PC-9 (cell line): ENCODE measurements at regions not wholly inside any gene's neighbourhood (a gene's known extent, or its start where the extent isn't known, plus 50 kb on each side); places are given as distances from the start of the nearest gene placed in this dataset.
A peak's percentile ranks its signal among the peaks of the same experiment; 100 is the strongest.

ENCODE experiments used
- BruUV-seq: library from RNA; stranded (reverse); fragments of 400-500 nt; replicated peaks from 2 replicates; lab custom pipeline; 2021; lab: Mats Ljungman, UMichigan
- CTCF ChIA-PET: fragments of 300-600 bp; sonication (Branson Sonifier 250); formaldehyde crosslinking; loops from one replicate; lab custom pipeline; 2022; ENCODE audit warnings: antibody characterized with exemption; lab: Charles Lee
- POLR2A ChIA-PET: fragments of 300-600 bp; sonication (Branson Sonifier 250); formaldehyde crosslinking; loops from one replicate; lab custom pipeline; 2022; ENCODE audit warnings: antibody characterized with exemption; ENCODE audit not compliant: unreplicated experiment; lab: Charles Lee
- DNase-seq, 2 experiments: peaks; one replicate each; pipeline versions ENCODE4 v3.0.0 to v3.0.0-alpha.2; 2015 to 2022; ENCODE audit warnings: mixed read lengths in 1 of 2
- H2AFZ ChIP-seq: fragments of 200-600 bp; sonication (generic); 2 replicates; pipeline ENCODE4 v1.8.1; 2017; ENCODE audit warnings: antibody characterized with exemption
- H3F3A ChIP-seq: fragments of 200-600 bp; sonication (generic); 2 replicates; pipeline ENCODE4 v1.8.1; 2017; ENCODE audit warnings: antibody characterized with exemption, mild to moderate bottlenecking, low read depth; ENCODE audit not compliant: insufficient read depth
- H3K27ac ChIP-seq: fragments of 200-600 bp; sonication (generic); 2 replicates; pipeline ENCODE4 v1.6.1; 2016; ENCODE audit warnings: mixed run types
- H3K27me3 ChIP-seq: fragments of 200-600 bp; sonication (generic); 2 replicates; pipeline ENCODE4 v1.6.1; 2016; ENCODE audit warnings: low read depth, mixed run types; ENCODE audit not compliant: insufficient read depth
- H3K36me3 ChIP-seq: fragments of 200-600 bp; sonication (generic); 2 replicates; pipeline ENCODE4 v1.6.1; 2016; ENCODE audit warnings: low read depth, mixed run types
- H3K4me1 ChIP-seq: fragments of 200-600 bp; sonication (generic); replicated peaks from 2 replicates; pipeline ENCODE4 v1.6.1; 2016; ENCODE audit warnings: mixed run types; ENCODE audit not compliant: insufficient read depth
- H3K4me2 ChIP-seq: fragments of 200-600 bp; sonication (generic); 2 replicates; pipeline ENCODE4 v1.6.1; 2017; ENCODE audit warnings: mixed run types
- H3K4me3 ChIP-seq: fragments of 200-600 bp; sonication (generic); 2 replicates; pipeline ENCODE4 v1.6.1; 2016; ENCODE audit warnings: mixed run types
- H3K79me2 ChIP-seq: fragments of 200-600 bp; sonication (generic); 2 replicates; pipeline ENCODE4 v1.6.1; 2017; ENCODE audit warnings: low read depth, mixed run types
- H3K9me2 ChIP-seq: fragments of 200-600 bp; sonication (generic); 2 replicates; pipeline ENCODE4 v1.8.1; 2017; ENCODE audit warnings: mild to moderate bottlenecking; ENCODE audit not compliant: insufficient read depth
- H3K9me3 ChIP-seq: fragments of 200-600 bp; sonication (generic); 2 replicates; pipeline ENCODE4 v1.8.1; 2016; ENCODE audit warnings: low read depth; ENCODE audit not compliant: insufficient read depth
- H4K20me1 ChIP-seq: fragments of 200-600 bp; sonication (generic); 2 replicates; pipeline ENCODE4 v1.8.1; 2017; ENCODE audit not compliant: insufficient read depth
- CTCF ChIP-seq: fragments of 200-600 bp; sonication (generic); conservative IDR thresholded peaks from 2 replicates; pipeline ENCODE4 v1.6.1; 2017; ENCODE audit warnings: mixed run types, antibody characterized with exemption, mild to moderate bottlenecking, moderate library complexity
- EZH2 ChIP-seq: fragments of 200-600 bp; sonication (generic); IDR thresholded peaks from 2 replicates; pipeline ENCODE4 v1.8.0; 2017; ENCODE audit warnings: antibody characterized with exemption, low read depth
- intact Hi-C: fragments of 100-400 bp; cut with micrococcal nuclease; formaldehyde crosslinking; loops from one replicate; pipeline ENCODE4 v1.10.0; 2022; ENCODE audit not compliant: unreplicated experiment

DNA sequence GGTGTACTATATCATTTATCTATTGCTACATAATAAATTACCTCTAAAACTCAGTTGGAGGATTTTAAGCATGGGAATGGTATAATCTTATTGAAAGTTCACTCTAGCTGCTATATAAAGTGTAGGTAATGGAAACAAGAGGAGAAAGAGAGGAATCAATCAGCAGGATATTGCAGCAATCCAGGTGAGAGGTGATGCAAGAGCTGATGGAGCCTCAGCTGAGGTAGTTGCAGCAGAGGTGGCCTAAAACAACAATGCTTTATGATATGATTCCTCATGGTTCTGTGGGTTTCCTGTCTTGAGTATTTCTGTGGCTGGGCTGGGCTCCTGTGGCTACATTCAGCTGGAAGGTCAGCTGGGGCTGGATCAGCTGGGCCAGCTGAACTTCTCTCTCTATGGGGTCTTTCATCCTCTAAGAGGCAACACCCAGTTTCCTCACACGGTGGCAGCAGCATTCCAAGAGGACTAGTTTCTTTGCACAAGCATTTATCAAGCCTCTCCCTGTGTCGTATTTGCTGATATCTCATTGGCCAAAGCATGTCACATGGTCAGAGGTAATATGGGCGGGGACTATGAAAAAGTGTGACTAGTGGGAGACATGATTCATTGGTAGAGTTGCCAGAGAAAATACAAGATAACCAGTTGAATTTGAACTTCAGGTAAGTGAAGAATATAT lies 135.4 kb upstream of the LARGE1 start:
- Histone ChIP-seq H3K36me3 (no peaks in the 10 kb centered on the region), H3K4me3 (no peak overlapping the region), H3F3A (no peaks in the 10 kb centered on the region), H3K27me3 (no peaks in the 10 kb centered on the region), H3K9me3 (no peaks in the 10 kb centered on the region; the same call in 1 of the 2 replicates), H3K9me2 (no peaks in the 10 kb centered on the region), H4K20me1 (no peaks in the 10 kb centered on the region), H2AFZ (no peak overlapping the region), H3K4me1 (no peaks in the 10 kb centered on the region), H3K4me2 (no peak overlapping the region), H3K79me2 (no peaks in the 10 kb centered on the region), H3K27ac (no peak overlapping the region)
- DNase-seq: peak in 1 of 2 experiments; percentile 52
- CTCF ChIA-PET: interaction anchor here (0.6 kb wide), 1 partner anchor 951 kb away, joined by 3 read pairs; no protein-coding TSS in a partner anchor
- TF ChIP-seq CTCF: peak; percentile 28; the same call in 1 of the 2 replicates
- TF ChIP-seq EZH2: no peak
- intact Hi-C loops: no loop called here
- no TSS peak for BruUV-seq
- POLR2A ChIA-PET: no interaction called here

GRCh38 chr22:34057726-34058125 lies 137.4 kb upstream of the LARGE1 start:
- H3K9me2 ChIP-seq: no peaks in the 10 kb centered on the region
- no peak for DNase-seq
- no peak overlapping the region for H3K27ac ChIP-seq
- H4K20me1 ChIP-seq: no peaks in the 10 kb centered on the region
- H3K4me2 ChIP-seq: no peak overlapping the region
- H3K4me3 ChIP-seq: no peak overlapping the region
- H3K9me3 ChIP-seq: no peaks in the 10 kb centered on the region; the same call in 1 of the 2 replicates
- H3K4me1 ChIP-seq: no peaks in the 10 kb centered on the region
- H3F3A ChIP-seq: no peaks in the 10 kb centered on the region
- ChIA-PET POLR2A (no interaction called here), CTCF (no interaction called here)
- TF ChIP-seq EZH2 (no peak), CTCF (no peak)
- BruUV-seq: no TSS peak
- no peak overlapping the region for H2AFZ ChIP-seq
- intact Hi-C loops: no loop called here
- no peaks in the 10 kb centered on the region for H3K79me2 ChIP-seq
- no peaks in the 10 kb centered on the region for H3K36me3 ChIP-seq
- H3K27me3 ChIP-seq: peaks cover 4% of the 10 kb centered on the region; the same call in 1 of the 2 replicates

- H3K79me2 ChIP-seq: no peaks in the 10 kb centered on the region
- H3K27me3 ChIP-seq: peaks cover 54% of the 10 kb centered on the region
- ChIA-PET CTCF (no interaction called here), POLR2A (no interaction called here)
- no peaks in the 10 kb centered on the region for H3K36me3 ChIP-seq
- no peaks in the 10 kb centered on the region for H3K9me3 ChIP-seq
- H4K20me1 ChIP-seq: no peaks in the 10 kb centered on the region
- TF ChIP-seq CTCF (no peak), EZH2 (no peak)
- H3F3A ChIP-seq: no peaks in the 10 kb centered on the region
- H3K27ac ChIP-seq: no peak overlapping the region
- H3K4me3 ChIP-seq: no peak overlapping the region
- no peak overlapping the region for H2AFZ ChIP-seq
- no peaks in the 10 kb centered on the region for H3K4me1 ChIP-seq
- no peak for DNase-seq
- BruUV-seq: no TSS peak
- intact Hi-C loops: no loop called here
- H3K4me2 ChIP-seq: no peak overlapping the region
- H3K9me2 ChIP-seq: no peaks in the 10 kb centered on the region
Observed at GRCh38 chr22:34064696-34065095, 144.4 kb upstream of the LARGE1 start.
